H1 (cell line): ENCODE measurements at regions not wholly inside any gene's neighbourhood (a gene's known extent, or its start where the extent isn't known, plus 50 kb on each side); places are given as distances from the start of the nearest gene placed in this dataset.

Experiments
- HDAC6 ChIP-seq: IDR thresholded peaks from one replicate; pipeline ENCODE4 v1.7.1; 2012; ENCODE audit warnings: low read depth, mild to moderate bottlenecking, inconsistent platforms, low read length, moderate library complexity
- JUN ChIP-seq: IDR thresholded peaks from 2 replicates; pipeline ENCODE4 v1.6.1; 2011; ENCODE audit warnings: low read depth, mild to moderate bottlenecking, improper control_type of control experiment, low read length
- MAX ChIP-seq: IDR thresholded peaks from 2 replicates; pipeline ENCODE4 v1.6.1; 2012; ENCODE audit warnings: inconsistent platforms
- POLR2A ChIP-seq, 2 experiments: IDR thresholded peaks; 1 replicate in 1 of 2; 2 replicates in 1 of 2; pipeline ENCODE4 v1.6.1; 2011; ENCODE audit warnings: low read depth in 2 of 2, low read length in 2 of 2, mild to moderate bottlenecking in 2 of 2; ENCODE audit errors: control extremely low read depth in 1 of 2
- RBBP5 ChIP-seq: IDR thresholded peaks from 2 replicates; pipeline ENCODE4 v1.7.1; 2012; ENCODE audit warnings: low read depth, mild to moderate bottlenecking, inconsistent platforms, low read length, moderate library complexity, borderline replicate concordance
- SIN3A ChIP-seq, 2 experiments: IDR thresholded peaks in 1 of 2; conservative IDR thresholded peaks in 1 of 2; 2 replicates each; pipeline ENCODE4 v1.6.1; 2011 to 2012; ENCODE audit warnings: low read length in 2 of 2, improper control_type of control experiment in 1 of 2, low read depth in 1 of 2, mild to moderate bottlenecking in 1 of 2
- SIRT6 ChIP-seq: IDR thresholded peaks from one replicate; pipeline ENCODE4 v1.7.1; 2012; ENCODE audit warnings: low read length, inconsistent platforms
- TF ChIP-seq, protein P1 (sequence below): fragments of 300-600 bp; sonication (generic); IDR thresholded peaks from 2 replicates; pipeline ENCODE4 v1.7.1; 2012; ENCODE audit warnings: low read length, moderate library complexity, mild to moderate bottlenecking, inconsistent platforms; ENCODE audit not compliant: insufficient replicate concordance

DNA sequence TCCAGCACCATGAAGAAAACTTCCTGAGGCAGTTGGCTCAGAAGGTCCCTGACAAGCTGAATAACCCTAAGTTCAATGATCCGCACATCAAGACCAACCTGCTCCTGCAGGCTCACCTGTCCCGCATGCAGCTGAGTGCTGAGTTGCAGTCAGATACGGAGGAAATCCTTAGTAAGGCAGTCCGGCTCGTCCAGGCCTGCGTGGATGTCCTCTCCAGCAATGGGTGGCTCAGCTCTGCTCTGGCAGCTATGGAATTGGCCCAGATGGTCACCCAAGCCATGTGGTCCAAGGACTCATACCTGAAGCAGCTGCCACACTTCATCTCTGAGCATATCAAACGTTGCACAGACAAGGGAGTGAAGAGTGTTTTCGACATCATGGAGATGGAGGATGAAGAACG, 88.4 kb upstream of the SMURF2 start (continued):
- TF ChIP-seq, protein P1, sequence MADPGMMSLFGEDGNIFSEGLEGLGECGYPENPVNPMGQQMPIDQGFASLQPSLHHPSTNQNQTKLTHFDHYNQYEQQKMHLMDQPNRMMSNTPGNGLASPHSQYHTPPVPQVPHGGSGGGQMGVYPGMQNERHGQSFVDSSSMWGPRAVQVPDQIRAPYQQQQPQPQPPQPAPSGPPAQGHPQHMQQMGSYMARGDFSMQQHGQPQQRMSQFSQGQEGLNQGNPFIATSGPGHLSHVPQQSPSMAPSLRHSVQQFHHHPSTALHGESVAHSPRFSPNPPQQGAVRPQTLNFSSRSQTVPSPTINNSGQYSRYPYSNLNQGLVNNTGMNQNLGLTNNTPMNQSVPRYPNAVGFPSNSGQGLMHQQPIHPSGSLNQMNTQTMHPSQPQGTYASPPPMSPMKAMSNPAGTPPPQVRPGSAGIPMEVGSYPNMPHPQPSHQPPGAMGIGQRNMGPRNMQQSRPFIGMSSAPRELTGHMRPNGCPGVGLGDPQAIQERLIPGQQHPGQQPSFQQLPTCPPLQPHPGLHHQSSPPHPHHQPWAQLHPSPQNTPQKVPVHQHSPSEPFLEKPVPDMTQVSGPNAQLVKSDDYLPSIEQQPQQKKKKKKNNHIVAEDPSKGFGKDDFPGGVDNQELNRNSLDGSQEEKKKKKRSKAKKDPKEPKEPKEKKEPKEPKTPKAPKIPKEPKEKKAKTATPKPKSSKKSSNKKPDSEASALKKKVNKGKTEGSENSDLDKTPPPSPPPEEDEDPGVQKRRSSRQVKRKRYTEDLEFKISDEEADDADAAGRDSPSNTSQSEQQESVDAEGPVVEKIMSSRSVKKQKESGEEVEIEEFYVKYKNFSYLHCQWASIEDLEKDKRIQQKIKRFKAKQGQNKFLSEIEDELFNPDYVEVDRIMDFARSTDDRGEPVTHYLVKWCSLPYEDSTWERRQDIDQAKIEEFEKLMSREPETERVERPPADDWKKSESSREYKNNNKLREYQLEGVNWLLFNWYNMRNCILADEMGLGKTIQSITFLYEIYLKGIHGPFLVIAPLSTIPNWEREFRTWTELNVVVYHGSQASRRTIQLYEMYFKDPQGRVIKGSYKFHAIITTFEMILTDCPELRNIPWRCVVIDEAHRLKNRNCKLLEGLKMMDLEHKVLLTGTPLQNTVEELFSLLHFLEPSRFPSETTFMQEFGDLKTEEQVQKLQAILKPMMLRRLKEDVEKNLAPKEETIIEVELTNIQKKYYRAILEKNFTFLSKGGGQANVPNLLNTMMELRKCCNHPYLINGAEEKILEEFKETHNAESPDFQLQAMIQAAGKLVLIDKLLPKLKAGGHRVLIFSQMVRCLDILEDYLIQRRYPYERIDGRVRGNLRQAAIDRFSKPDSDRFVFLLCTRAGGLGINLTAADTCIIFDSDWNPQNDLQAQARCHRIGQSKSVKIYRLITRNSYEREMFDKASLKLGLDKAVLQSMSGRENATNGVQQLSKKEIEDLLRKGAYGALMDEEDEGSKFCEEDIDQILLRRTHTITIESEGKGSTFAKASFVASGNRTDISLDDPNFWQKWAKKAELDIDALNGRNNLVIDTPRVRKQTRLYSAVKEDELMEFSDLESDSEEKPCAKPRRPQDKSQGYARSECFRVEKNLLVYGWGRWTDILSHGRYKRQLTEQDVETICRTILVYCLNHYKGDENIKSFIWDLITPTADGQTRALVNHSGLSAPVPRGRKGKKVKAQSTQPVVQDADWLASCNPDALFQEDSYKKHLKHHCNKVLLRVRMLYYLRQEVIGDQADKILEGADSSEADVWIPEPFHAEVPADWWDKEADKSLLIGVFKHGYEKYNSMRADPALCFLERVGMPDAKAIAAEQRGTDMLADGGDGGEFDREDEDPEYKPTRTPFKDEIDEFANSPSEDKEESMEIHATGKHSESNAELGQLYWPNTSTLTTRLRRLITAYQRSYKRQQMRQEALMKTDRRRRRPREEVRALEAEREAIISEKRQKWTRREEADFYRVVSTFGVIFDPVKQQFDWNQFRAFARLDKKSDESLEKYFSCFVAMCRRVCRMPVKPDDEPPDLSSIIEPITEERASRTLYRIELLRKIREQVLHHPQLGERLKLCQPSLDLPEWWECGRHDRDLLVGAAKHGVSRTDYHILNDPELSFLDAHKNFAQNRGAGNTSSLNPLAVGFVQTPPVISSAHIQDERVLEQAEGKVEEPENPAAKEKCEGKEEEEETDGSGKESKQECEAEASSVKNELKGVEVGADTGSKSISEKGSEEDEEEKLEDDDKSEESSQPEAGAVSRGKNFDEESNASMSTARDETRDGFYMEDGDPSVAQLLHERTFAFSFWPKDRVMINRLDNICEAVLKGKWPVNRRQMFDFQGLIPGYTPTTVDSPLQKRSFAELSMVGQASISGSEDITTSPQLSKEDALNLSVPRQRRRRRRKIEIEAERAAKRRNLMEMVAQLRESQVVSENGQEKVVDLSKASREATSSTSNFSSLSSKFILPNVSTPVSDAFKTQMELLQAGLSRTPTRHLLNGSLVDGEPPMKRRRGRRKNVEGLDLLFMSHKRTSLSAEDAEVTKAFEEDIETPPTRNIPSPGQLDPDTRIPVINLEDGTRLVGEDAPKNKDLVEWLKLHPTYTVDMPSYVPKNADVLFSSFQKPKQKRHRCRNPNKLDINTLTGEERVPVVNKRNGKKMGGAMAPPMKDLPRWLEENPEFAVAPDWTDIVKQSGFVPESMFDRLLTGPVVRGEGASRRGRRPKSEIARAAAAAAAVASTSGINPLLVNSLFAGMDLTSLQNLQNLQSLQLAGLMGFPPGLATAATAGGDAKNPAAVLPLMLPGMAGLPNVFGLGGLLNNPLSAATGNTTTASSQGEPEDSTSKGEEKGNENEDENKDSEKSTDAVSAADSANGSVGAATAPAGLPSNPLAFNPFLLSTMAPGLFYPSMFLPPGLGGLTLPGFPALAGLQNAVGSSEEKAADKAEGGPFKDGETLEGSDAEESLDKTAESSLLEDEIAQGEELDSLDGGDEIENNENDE, result no peak
- no peak for TF ChIP-seq SIN3A (conservative IDR thresholded peaks at IDR 0.05 in 1 of 2, IDR thresholded peaks at IDR 0.05 in 1 of 2; ENCODE audit: low read depth in 1 of 2, low read length in 2 of 2)
- no peak for TF ChIP-seq SIRT6
- no peak for TF ChIP-seq POLR2A (IDR thresholded peaks at IDR 0.05; ENCODE audit: control extremely low read depth in 1 of 2, low read depth in 2 of 2, low read length in 2 of 2)
- no peak for TF ChIP-seq RBBP5
- no peak for TF ChIP-seq HDAC6
- TF ChIP-seq MAX, result no peak
- no peak for TF ChIP-seq JUN
